ENCODE measurements at regions not wholly inside any gene's neighbourhood (a gene's known extent, or its start where the extent isn't known, plus 50 kb on each side); places are given as distances from the start of the nearest gene placed in this dataset.

GRCh38 chr2:199101487-199101886 lies 356.3 kb downstream of the SATB2 start:
- TF ChIP-seq, protein P1, sequence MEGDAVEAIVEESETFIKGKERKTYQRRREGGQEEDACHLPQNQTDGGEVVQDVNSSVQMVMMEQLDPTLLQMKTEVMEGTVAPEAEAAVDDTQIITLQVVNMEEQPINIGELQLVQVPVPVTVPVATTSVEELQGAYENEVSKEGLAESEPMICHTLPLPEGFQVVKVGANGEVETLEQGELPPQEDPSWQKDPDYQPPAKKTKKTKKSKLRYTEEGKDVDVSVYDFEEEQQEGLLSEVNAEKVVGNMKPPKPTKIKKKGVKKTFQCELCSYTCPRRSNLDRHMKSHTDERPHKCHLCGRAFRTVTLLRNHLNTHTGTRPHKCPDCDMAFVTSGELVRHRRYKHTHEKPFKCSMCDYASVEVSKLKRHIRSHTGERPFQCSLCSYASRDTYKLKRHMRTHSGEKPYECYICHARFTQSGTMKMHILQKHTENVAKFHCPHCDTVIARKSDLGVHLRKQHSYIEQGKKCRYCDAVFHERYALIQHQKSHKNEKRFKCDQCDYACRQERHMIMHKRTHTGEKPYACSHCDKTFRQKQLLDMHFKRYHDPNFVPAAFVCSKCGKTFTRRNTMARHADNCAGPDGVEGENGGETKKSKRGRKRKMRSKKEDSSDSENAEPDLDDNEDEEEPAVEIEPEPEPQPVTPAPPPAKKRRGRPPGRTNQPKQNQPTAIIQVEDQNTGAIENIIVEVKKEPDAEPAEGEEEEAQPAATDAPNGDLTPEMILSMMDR (IDR thresholded peaks at IDR 0.05 in 4 of 5, conservative IDR thresholded peaks at IDR 0.05 in 1 of 5): no peak
- TF ChIP-seq POLR2A (IDR thresholded peaks at IDR 0.05): no peak

Data from gastrocnemius medialis (tissue), 4 donors.